HG02943 (cell line): ENCODE measurements at regions not wholly inside any gene's neighbourhood (a gene's known extent, or its start where the extent isn't known, plus 50 kb on each side); places are given as distances from the start of the nearest gene placed in this dataset.
"Not testable (repeated sequence)": the region's sequence is repeated elsewhere in the genome, so short reads cannot be mapped to it uniquely, and the experiment has no call there.

Source experiments
- ATAC-seq: cut with Tn5 transposase; IDR thresholded peaks from one replicate; pipeline ENCODE4 v1.9.1; 2021; ENCODE audit warnings: mild to moderate bottlenecking, low read depth, moderate library complexity; ENCODE audit not compliant: unreplicated experiment

GRCh38 chr3:4065554-4065953, 237.6 kb upstream of the SETMAR start:
- ATAC-seq: no peak

- ATAC-seq: no peak
Observed at GRCh38 chr3:4067893-4068292, 235.3 kb upstream of the SETMAR start.

- ATAC-seq: no peak
Observed at GRCh38 chr3:4069796-4070195, 233.4 kb upstream of the SETMAR start.

- ATAC-seq: no peak
Observed at GRCh38 chr3:4071481-4072184, 231.5 kb upstream of the SETMAR start.

GRCh38 chr3:4077278-4077677, 225.9 kb upstream of the SETMAR start:
- ATAC-seq: not testable (repeated sequence)

- no peak for ATAC-seq
Observed at GRCh38 chr3:4077950-4078349, 225.2 kb upstream of the SETMAR start.

- ATAC-seq: no peak
Observed at GRCh38 chr3:4078903-4079302, 224.3 kb upstream of the SETMAR start.

GRCh38 chr3:4079339-4080195, 223.6 kb upstream of the SETMAR start:
- no peak for ATAC-seq

- no peak for ATAC-seq
Observed at GRCh38 chr3:4083225-4084015, 219.7 kb upstream of the SETMAR start.

- ATAC-seq: no peak
Observed at GRCh38 chr3:4084271-4084670, 218.9 kb upstream of the SETMAR start.

- ATAC-seq: not testable (repeated sequence)
Observed at GRCh38 chr3:4086662-4087061, 216.5 kb upstream of the SETMAR start.

- no peak for ATAC-seq
Observed at GRCh38 chr3:4091786-4092185, 211.4 kb upstream of the SETMAR start.

GRCh38 chr3:4097801-4098200, 205.4 kb upstream of the SETMAR start:
- ATAC-seq: no peak

GRCh38 chr3:4099607-4100006, 203.6 kb upstream of the SETMAR start:
- ATAC-seq: no peak

- no peak for ATAC-seq
Observed at GRCh38 chr3:4107430-4107829, 195.7 kb upstream of the SETMAR start.

- ATAC-seq: no peak
Observed at GRCh38 chr3:4113811-4114522, 189.2 kb upstream of the SETMAR start.

GRCh38 chr3:4119119-4119518, 184.1 kb upstream of the SETMAR start:
- no peak for ATAC-seq

- no peak for ATAC-seq
Observed at GRCh38 chr3:4125576-4125975, 177.6 kb upstream of the SETMAR start.

GRCh38 chr3:4138150-4138785, 164.9 kb upstream of the SETMAR start:
- ATAC-seq: no peak
